H9 (cell line): ENCODE measurements at regions not wholly inside any gene's neighbourhood (a gene's known extent, or its start where the extent isn't known, plus 50 kb on each side); places are given as distances from the start of the nearest gene placed in this dataset.

Experiments
- DNase-seq: peaks from one replicate; pipeline ENCODE4 v3.0.0-alpha.2; 2017
- H2AFZ ChIP-seq: one replicate; pipeline ENCODE4 v1.6.1; 2013; ENCODE audit warnings: mild to moderate bottlenecking, low read length, control low read depth, moderate library complexity
- H2AK5ac ChIP-seq: 2 replicates; pipeline ENCODE4 v1.6.1; 2013; ENCODE audit warnings: low read length, control low read depth, mixed read lengths; ENCODE audit not compliant: insufficient read length
- H2BK120ac ChIP-seq: one replicate; pipeline ENCODE4 v1.6.1; 2013; ENCODE audit warnings: low read depth, mild to moderate bottlenecking, low read length, control low read depth, inconsistent platforms; ENCODE audit not compliant: poor library complexity, severe bottlenecking
- H2BK12ac ChIP-seq: 2 replicates; pipeline ENCODE4 v1.6.1; 2013; ENCODE audit warnings: low read length, control low read depth, mixed read lengths, low read depth; ENCODE audit not compliant: insufficient read length
- H2BK15ac ChIP-seq: 2 replicates; pipeline ENCODE4 v1.6.1; 2013; ENCODE audit warnings: low read depth, low read length, control low read depth
- H2BK20ac ChIP-seq: one replicate; pipeline ENCODE4 v1.6.1; 2013; ENCODE audit warnings: low read depth, mild to moderate bottlenecking, low read length, control low read depth, inconsistent platforms; ENCODE audit not compliant: poor library complexity, severe bottlenecking
- H2BK5ac ChIP-seq: 2 replicates; pipeline ENCODE4 v1.6.1; 2013; ENCODE audit warnings: low read length, control low read depth, mixed read lengths; ENCODE audit not compliant: insufficient read length
- H3K14ac ChIP-seq: 2 replicates; pipeline ENCODE4 v1.6.1; 2013; ENCODE audit warnings: low read length, control low read depth; ENCODE audit not compliant: insufficient read depth
- H3K18ac ChIP-seq: 2 replicates; pipeline ENCODE4 v1.6.1; 2013; ENCODE audit warnings: low read depth, mild to moderate bottlenecking, mixed read lengths, low read length, control low read depth; ENCODE audit not compliant: insufficient read length
- H3K23ac ChIP-seq: 2 replicates; pipeline ENCODE4 v1.6.1; 2013; ENCODE audit warnings: low read length, control low read depth, mixed read lengths, low read depth; ENCODE audit not compliant: insufficient read length
- H3K23me2 ChIP-seq: 2 replicates; pipeline ENCODE4 v1.6.1; 2013; ENCODE audit warnings: low read depth, mild to moderate bottlenecking, mixed read lengths, low read length, control low read depth; ENCODE audit not compliant: insufficient read length, poor library complexity, severe bottlenecking
- H3K27ac ChIP-seq: 2 replicates; pipeline ENCODE4 v1.5.1; 2013; ENCODE audit warnings: low read length, control low read depth, mixed read lengths, low read depth; ENCODE audit not compliant: insufficient read length
- H3K27me3 ChIP-seq: 2 replicates; pipeline ENCODE4 v1.6.1; 2013; ENCODE audit warnings: low read length, control low read depth, inconsistent platforms; ENCODE audit not compliant: insufficient read depth
- H3K4ac ChIP-seq: 2 replicates; pipeline ENCODE4 v1.6.1; 2013; ENCODE audit warnings: low read depth, mild to moderate bottlenecking, control low read depth, inconsistent platforms, low read length, moderate library complexity
- H3K4me1 ChIP-seq: 2 replicates; pipeline ENCODE4 v1.6.1; 2013; ENCODE audit warnings: low read length, control low read depth, inconsistent platforms; ENCODE audit not compliant: insufficient read depth
- H3K4me2 ChIP-seq: 2 replicates; pipeline ENCODE4 v1.6.1; 2013; ENCODE audit warnings: low read length, control low read depth, mixed read lengths; ENCODE audit not compliant: insufficient read length, insufficient read depth
- H3K56ac ChIP-seq: 2 replicates; pipeline ENCODE4 v1.6.1; 2013; ENCODE audit warnings: low read depth, mild to moderate bottlenecking, mixed read lengths, low read length, control low read depth; ENCODE audit not compliant: insufficient read length
- H3K79me1 ChIP-seq: 2 replicates; pipeline ENCODE4 v1.6.1; 2013; ENCODE audit warnings: low read depth, mild to moderate bottlenecking, moderate library complexity, low read length, control low read depth, inconsistent platforms; ENCODE audit not compliant: insufficient read depth, poor library complexity, severe bottlenecking
- H3K79me2 ChIP-seq: 2 replicates; pipeline ENCODE4 v1.6.1; 2013; ENCODE audit warnings: low read length, control low read depth, inconsistent platforms; ENCODE audit not compliant: insufficient read depth
- H3K9ac ChIP-seq: 2 replicates; pipeline ENCODE4 v1.6.1; 2013; ENCODE audit warnings: low read length, control low read depth, mixed read lengths; ENCODE audit not compliant: insufficient read length; ENCODE audit errors: extremely low read depth
- H3K9me3 ChIP-seq: one replicate; pipeline ENCODE4 v1.6.1; 2013; ENCODE audit warnings: low read depth, low read length, inconsistent platforms; ENCODE audit not compliant: control insufficient read depth
- H3T11ph ChIP-seq: one replicate; pipeline ENCODE4 v1.6.1; 2013; ENCODE audit warnings: mild to moderate bottlenecking, low read length, control low read depth, inconsistent platforms
- H4K20me1 ChIP-seq: one replicate; pipeline ENCODE4 v1.6.1; 2013; ENCODE audit not compliant: control insufficient read depth, insufficient read length, insufficient read depth
- H4K5ac ChIP-seq: 2 replicates; pipeline ENCODE4 v1.6.1; 2013; ENCODE audit warnings: low read depth, mild to moderate bottlenecking, mixed read lengths, low read length, control low read depth; ENCODE audit not compliant: insufficient read length
- H4K8ac ChIP-seq: replicated peaks from 2 replicates; pipeline ENCODE4 v1.6.1; 2013; ENCODE audit warnings: low read length, control low read depth, mixed read lengths, low read depth; ENCODE audit not compliant: insufficient read length
- H4K91ac ChIP-seq: 2 replicates; pipeline ENCODE4 v1.6.1; 2013; ENCODE audit warnings: low read depth, mild to moderate bottlenecking, moderate library complexity, mixed read lengths, low read length, control low read depth; ENCODE audit not compliant: insufficient read length
- H3K27ac Mint-ChIP-seq, 3 experiments: 2 replicates in 2 of 3; 3 replicates in 1 of 3; pipeline ENCODE4 v1.8.0; 2020 to 2021; ENCODE audit warnings: mixed read lengths in 3 of 3, mild to moderate bottlenecking in 1 of 3, moderate library complexity in 1 of 3
- H3K27me3 Mint-ChIP-seq: 2 replicates; pipeline ENCODE4 v1.8.0; 2021; ENCODE audit warnings: low read depth, mild to moderate bottlenecking, moderate library complexity, mixed read lengths
- H3K36me3 Mint-ChIP-seq, 3 experiments: 2 replicates in 2 of 3; 3 replicates in 1 of 3; pipeline ENCODE4 v1.8.0; 2020 to 2021; ENCODE audit warnings: low read depth in 3 of 3, mixed read lengths in 3 of 3; ENCODE audit not compliant: insufficient read depth in 1 of 3
- H3K4me1 Mint-ChIP-seq, 2 experiments: 2 replicates each; pipeline ENCODE4 v1.8.0; 2020; ENCODE audit warnings: mixed read lengths in 2 of 2
- H3K4me3 Mint-ChIP-seq, 2 experiments: 2 replicates in 1 of 2; 3 replicates in 1 of 2; pipeline ENCODE4 v1.8.0; 2020 to 2021; ENCODE audit warnings: mild to moderate bottlenecking in 2 of 2, mixed read lengths in 2 of 2, moderate library complexity in 1 of 2
- H3K9me3 Mint-ChIP-seq, 2 experiments: 2 replicates in 1 of 2; 3 replicates in 1 of 2; pipeline ENCODE4 v1.8.0; 2020; ENCODE audit warnings: mild to moderate bottlenecking in 2 of 2, mixed read lengths in 2 of 2, moderate library complexity in 1 of 2
- CTCF ChIP-seq: fragments of 200-600 bp; sonication (generic); conservative IDR thresholded peaks from 3 replicates; pipeline ENCODE4 v1.8.0; 2021; ENCODE audit warnings: antibody characterized with exemption, mild to moderate bottlenecking
- WGBS: extraction: QIAGEN DNeasy Blood & Tissue Kit; methylation state at CpG from one replicate; pipeline ENCODE4 v1.1.7; 2013; ENCODE audit warnings: missing lambda C conversion rate, low lambda C conversion rate, mixed read lengths; ENCODE audit not compliant: insufficient read length; ENCODE audit errors: extremely low coverage; 5-methylcytosine and 5-hydroxymethylcytosine counted together

- no peaks in the 10 kb centered on the region for H3K23me2 ChIP-seq
- H3K27ac ChIP-seq = no peak overlapping the region
- H3K4ac ChIP-seq = no peak overlapping the region
- no peaks in the 10 kb centered on the region for H3K4me1 ChIP-seq
- H4K91ac ChIP-seq = no peak overlapping the region
- no peak overlapping the region for H2BK20ac ChIP-seq
- no peaks in the 10 kb centered on the region for H3K4me1 Mint-ChIP-seq
- no CpG with 5 or more reads among the region's 1 CpG for WGBS
- no peak overlapping the region for H4K5ac ChIP-seq
- no peak overlapping the region for H2AFZ ChIP-seq
- H3K9me3 Mint-ChIP-seq = peaks cover 4 to 5% of the 10 kb centered on the region in 2 experiments; a peak in 4 of 5 replicates
- no peak overlapping the region for H2BK15ac ChIP-seq
- peaks cover 5% of the 10 kb centered on the region for H3K9me3 ChIP-seq
- H3K56ac ChIP-seq = no peak overlapping the region
- H3K27me3 Mint-ChIP-seq = no peaks in the 10 kb centered on the region
- no peak for TF ChIP-seq CTCF
- no peaks in the 10 kb centered on the region for H4K20me1 ChIP-seq
- H2AK5ac ChIP-seq = no peak overlapping the region
- H3K79me1 ChIP-seq = no peaks in the 10 kb centered on the region
- H3K36me3 Mint-ChIP-seq = peaks cover 0 to 5% (median 4%) of the 10 kb centered on the region in 3 experiments; a peak in 4 of 7 replicates
- H3K4me3 Mint-ChIP-seq = no peak overlapping the region
- H2BK120ac ChIP-seq = no peak overlapping the region
- H3K18ac ChIP-seq = no peak overlapping the region
- no peak overlapping the region for H2BK5ac ChIP-seq
- no peak for DNase-seq
- no peak overlapping the region for H3K9ac ChIP-seq
- no peak overlapping the region for H3T11ph ChIP-seq
- no peak overlapping the region for H3K27ac Mint-ChIP-seq
- H2BK12ac ChIP-seq = no peak overlapping the region
- no peak overlapping the region for H3K4me2 ChIP-seq
- H4K8ac ChIP-seq = no peak overlapping the region
- no peak overlapping the region for H3K14ac ChIP-seq
- no peaks in the 10 kb centered on the region for H3K27me3 ChIP-seq
- H3K79me2 ChIP-seq = no peaks in the 10 kb centered on the region
- no peak overlapping the region for H3K23ac ChIP-seq
Observed at GRCh38 chr13:88637935-88638334, 966.8 kb downstream of the SLITRK5 start.
